H9 (cell line): ENCODE measurements at regions not wholly inside any gene's neighbourhood (a gene's known extent, or its start where the extent isn't known, plus 50 kb on each side); places are given as distances from the start of the nearest gene placed in this dataset.
"Not testable (repeated sequence)": the region's sequence is repeated elsewhere in the genome, so short reads cannot be mapped to it uniquely, and the experiment has no call there.

Experiments used
- DNase-seq: peaks from one replicate; pipeline ENCODE4 v3.0.0-alpha.2; 2017
- H2AFZ ChIP-seq: one replicate; pipeline ENCODE4 v1.6.1; 2013; ENCODE audit warnings: mild to moderate bottlenecking, low read length, control low read depth, moderate library complexity
- H2AK5ac ChIP-seq: 2 replicates; pipeline ENCODE4 v1.6.1; 2013; ENCODE audit warnings: low read length, control low read depth, mixed read lengths; ENCODE audit not compliant: insufficient read length
- H2BK120ac ChIP-seq: one replicate; pipeline ENCODE4 v1.6.1; 2013; ENCODE audit warnings: low read depth, mild to moderate bottlenecking, low read length, control low read depth, inconsistent platforms; ENCODE audit not compliant: poor library complexity, severe bottlenecking
- H2BK12ac ChIP-seq: 2 replicates; pipeline ENCODE4 v1.6.1; 2013; ENCODE audit warnings: low read length, control low read depth, mixed read lengths, low read depth; ENCODE audit not compliant: insufficient read length
- H2BK15ac ChIP-seq: 2 replicates; pipeline ENCODE4 v1.6.1; 2013; ENCODE audit warnings: low read depth, low read length, control low read depth
- H2BK20ac ChIP-seq: one replicate; pipeline ENCODE4 v1.6.1; 2013; ENCODE audit warnings: low read depth, mild to moderate bottlenecking, low read length, control low read depth, inconsistent platforms; ENCODE audit not compliant: poor library complexity, severe bottlenecking
- H2BK5ac ChIP-seq: 2 replicates; pipeline ENCODE4 v1.6.1; 2013; ENCODE audit warnings: low read length, control low read depth, mixed read lengths; ENCODE audit not compliant: insufficient read length
- H3K14ac ChIP-seq: 2 replicates; pipeline ENCODE4 v1.6.1; 2013; ENCODE audit warnings: low read length, control low read depth; ENCODE audit not compliant: insufficient read depth
- H3K18ac ChIP-seq: 2 replicates; pipeline ENCODE4 v1.6.1; 2013; ENCODE audit warnings: low read depth, mild to moderate bottlenecking, mixed read lengths, low read length, control low read depth; ENCODE audit not compliant: insufficient read length
- H3K23ac ChIP-seq: 2 replicates; pipeline ENCODE4 v1.6.1; 2013; ENCODE audit warnings: low read length, control low read depth, mixed read lengths, low read depth; ENCODE audit not compliant: insufficient read length
- H3K23me2 ChIP-seq: 2 replicates; pipeline ENCODE4 v1.6.1; 2013; ENCODE audit warnings: low read depth, mild to moderate bottlenecking, mixed read lengths, low read length, control low read depth; ENCODE audit not compliant: insufficient read length, poor library complexity, severe bottlenecking
- H3K27ac ChIP-seq: 2 replicates; pipeline ENCODE4 v1.5.1; 2013; ENCODE audit warnings: low read length, control low read depth, mixed read lengths, low read depth; ENCODE audit not compliant: insufficient read length
- H3K27me3 ChIP-seq: 2 replicates; pipeline ENCODE4 v1.6.1; 2013; ENCODE audit warnings: low read length, control low read depth, inconsistent platforms; ENCODE audit not compliant: insufficient read depth
- H3K4ac ChIP-seq: 2 replicates; pipeline ENCODE4 v1.6.1; 2013; ENCODE audit warnings: low read depth, mild to moderate bottlenecking, control low read depth, inconsistent platforms, low read length, moderate library complexity
- H3K4me1 ChIP-seq: 2 replicates; pipeline ENCODE4 v1.6.1; 2013; ENCODE audit warnings: low read length, control low read depth, inconsistent platforms; ENCODE audit not compliant: insufficient read depth
- H3K4me2 ChIP-seq: 2 replicates; pipeline ENCODE4 v1.6.1; 2013; ENCODE audit warnings: low read length, control low read depth, mixed read lengths; ENCODE audit not compliant: insufficient read length, insufficient read depth
- H3K56ac ChIP-seq: 2 replicates; pipeline ENCODE4 v1.6.1; 2013; ENCODE audit warnings: low read depth, mild to moderate bottlenecking, mixed read lengths, low read length, control low read depth; ENCODE audit not compliant: insufficient read length
- H3K79me1 ChIP-seq: 2 replicates; pipeline ENCODE4 v1.6.1; 2013; ENCODE audit warnings: low read depth, mild to moderate bottlenecking, moderate library complexity, low read length, control low read depth, inconsistent platforms; ENCODE audit not compliant: insufficient read depth, poor library complexity, severe bottlenecking
- H3K79me2 ChIP-seq: 2 replicates; pipeline ENCODE4 v1.6.1; 2013; ENCODE audit warnings: low read length, control low read depth, inconsistent platforms; ENCODE audit not compliant: insufficient read depth
- H3K9ac ChIP-seq: 2 replicates; pipeline ENCODE4 v1.6.1; 2013; ENCODE audit warnings: low read length, control low read depth, mixed read lengths; ENCODE audit not compliant: insufficient read length; ENCODE audit errors: extremely low read depth
- H3K9me3 ChIP-seq: one replicate; pipeline ENCODE4 v1.6.1; 2013; ENCODE audit warnings: low read depth, low read length, inconsistent platforms; ENCODE audit not compliant: control insufficient read depth
- H3T11ph ChIP-seq: one replicate; pipeline ENCODE4 v1.6.1; 2013; ENCODE audit warnings: mild to moderate bottlenecking, low read length, control low read depth, inconsistent platforms
- H4K20me1 ChIP-seq: one replicate; pipeline ENCODE4 v1.6.1; 2013; ENCODE audit not compliant: control insufficient read depth, insufficient read length, insufficient read depth
- H4K5ac ChIP-seq: 2 replicates; pipeline ENCODE4 v1.6.1; 2013; ENCODE audit warnings: low read depth, mild to moderate bottlenecking, mixed read lengths, low read length, control low read depth; ENCODE audit not compliant: insufficient read length
- H4K8ac ChIP-seq: replicated peaks from 2 replicates; pipeline ENCODE4 v1.6.1; 2013; ENCODE audit warnings: low read length, control low read depth, mixed read lengths, low read depth; ENCODE audit not compliant: insufficient read length
- H4K91ac ChIP-seq: 2 replicates; pipeline ENCODE4 v1.6.1; 2013; ENCODE audit warnings: low read depth, mild to moderate bottlenecking, moderate library complexity, mixed read lengths, low read length, control low read depth; ENCODE audit not compliant: insufficient read length
- H3K27ac Mint-ChIP-seq, 3 experiments: 2 replicates in 2 of 3; 3 replicates in 1 of 3; pipeline ENCODE4 v1.8.0; 2020 to 2021; ENCODE audit warnings: mixed read lengths in 3 of 3, mild to moderate bottlenecking in 1 of 3, moderate library complexity in 1 of 3
- H3K27me3 Mint-ChIP-seq: 2 replicates; pipeline ENCODE4 v1.8.0; 2021; ENCODE audit warnings: low read depth, mild to moderate bottlenecking, moderate library complexity, mixed read lengths
- H3K36me3 Mint-ChIP-seq, 3 experiments: 2 replicates in 2 of 3; 3 replicates in 1 of 3; pipeline ENCODE4 v1.8.0; 2020 to 2021; ENCODE audit warnings: low read depth in 3 of 3, mixed read lengths in 3 of 3; ENCODE audit not compliant: insufficient read depth in 1 of 3
- H3K4me1 Mint-ChIP-seq, 2 experiments: 2 replicates each; pipeline ENCODE4 v1.8.0; 2020; ENCODE audit warnings: mixed read lengths in 2 of 2
- H3K4me3 Mint-ChIP-seq, 2 experiments: 2 replicates in 1 of 2; 3 replicates in 1 of 2; pipeline ENCODE4 v1.8.0; 2020 to 2021; ENCODE audit warnings: mild to moderate bottlenecking in 2 of 2, mixed read lengths in 2 of 2, moderate library complexity in 1 of 2
- H3K9me3 Mint-ChIP-seq, 2 experiments: 2 replicates in 1 of 2; 3 replicates in 1 of 2; pipeline ENCODE4 v1.8.0; 2020; ENCODE audit warnings: mild to moderate bottlenecking in 2 of 2, mixed read lengths in 2 of 2, moderate library complexity in 1 of 2
- WGBS: extraction: QIAGEN DNeasy Blood & Tissue Kit; methylation state at CpG from one replicate; pipeline ENCODE4 v1.1.7; 2013; ENCODE audit warnings: missing lambda C conversion rate, low lambda C conversion rate, mixed read lengths; ENCODE audit not compliant: insufficient read length; ENCODE audit errors: extremely low coverage; 5-methylcytosine and 5-hydroxymethylcytosine counted together
- TF ChIP-seq, protein P1 (sequence below): fragments of 200-600 bp; sonication (generic); conservative IDR thresholded peaks from 3 replicates; pipeline ENCODE4 v1.8.0; 2021; ENCODE audit warnings: antibody characterized with exemption, mild to moderate bottlenecking

DNA sequence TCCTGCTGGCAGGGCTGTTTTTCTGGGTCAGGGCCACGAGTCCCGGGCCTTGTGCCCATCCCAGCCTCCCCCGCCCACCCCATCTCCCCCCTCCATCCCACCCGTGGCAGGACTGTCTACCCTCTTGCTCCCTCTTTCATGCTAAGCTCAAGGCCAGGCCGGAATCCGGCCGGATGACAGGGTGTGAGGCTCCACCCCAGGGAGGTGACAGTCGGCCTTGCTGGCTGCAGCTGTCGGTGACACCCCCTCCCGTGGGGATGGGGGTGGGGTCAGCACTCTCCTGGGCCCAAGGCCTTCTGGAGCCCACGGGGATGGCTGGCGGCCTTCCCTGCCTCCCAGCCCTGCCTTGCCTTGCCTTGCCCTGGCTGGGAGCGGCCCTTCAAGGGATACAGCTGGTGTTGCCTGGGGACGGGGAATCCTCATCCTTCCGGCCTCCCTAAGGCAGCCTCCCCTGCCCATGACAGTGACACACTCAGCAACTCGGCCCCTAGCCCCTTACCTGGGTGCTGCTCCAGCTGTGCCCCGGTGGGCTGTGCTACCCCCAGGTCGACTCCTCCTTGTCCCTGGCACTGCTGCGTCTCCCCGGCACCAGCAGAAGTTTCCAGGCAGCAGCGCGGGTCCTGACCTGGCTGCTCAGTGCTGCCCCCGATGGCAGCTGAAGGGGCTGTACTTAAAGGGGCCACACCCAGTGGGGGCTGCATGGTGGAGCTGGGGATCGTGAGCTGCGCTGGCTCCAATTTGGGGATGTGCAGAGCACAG is 303.9 kb downstream of the CCDC74A start:
- H2BK20ac ChIP-seq, H2BK15ac ChIP-seq, H2BK120ac ChIP-seq, H3T11ph ChIP-seq, H3K9ac ChIP-seq, H3K23ac ChIP-seq, H3K9me3 ChIP-seq, H3K27me3 ChIP-seq, H3K56ac ChIP-seq, H3K4me2 ChIP-seq, H3K23me2 ChIP-seq, H2AFZ ChIP-seq, H3K18ac ChIP-seq, H3K4ac ChIP-seq, H2BK12ac ChIP-seq, H4K5ac ChIP-seq, H4K8ac ChIP-seq, H3K27ac Mint-ChIP-seq, H3K27ac ChIP-seq, H3K27me3 Mint-ChIP-seq, H3K4me1 ChIP-seq, H3K79me2 ChIP-seq, H3K36me3 Mint-ChIP-seq, H3K4me1 Mint-ChIP-seq, H2BK5ac ChIP-seq, H3K79me1 ChIP-seq, H3K9me3 Mint-ChIP-seq, H2AK5ac ChIP-seq, H3K4me3 Mint-ChIP-seq, H3K14ac ChIP-seq, H4K20me1 ChIP-seq, H4K91ac ChIP-seq: not testable (repeated sequence)
- no CpG with 5 or more reads among the region's 25 CpGs for WGBS
- peak; percentile 79 for DNase-seq
- TF ChIP-seq, protein P1, sequence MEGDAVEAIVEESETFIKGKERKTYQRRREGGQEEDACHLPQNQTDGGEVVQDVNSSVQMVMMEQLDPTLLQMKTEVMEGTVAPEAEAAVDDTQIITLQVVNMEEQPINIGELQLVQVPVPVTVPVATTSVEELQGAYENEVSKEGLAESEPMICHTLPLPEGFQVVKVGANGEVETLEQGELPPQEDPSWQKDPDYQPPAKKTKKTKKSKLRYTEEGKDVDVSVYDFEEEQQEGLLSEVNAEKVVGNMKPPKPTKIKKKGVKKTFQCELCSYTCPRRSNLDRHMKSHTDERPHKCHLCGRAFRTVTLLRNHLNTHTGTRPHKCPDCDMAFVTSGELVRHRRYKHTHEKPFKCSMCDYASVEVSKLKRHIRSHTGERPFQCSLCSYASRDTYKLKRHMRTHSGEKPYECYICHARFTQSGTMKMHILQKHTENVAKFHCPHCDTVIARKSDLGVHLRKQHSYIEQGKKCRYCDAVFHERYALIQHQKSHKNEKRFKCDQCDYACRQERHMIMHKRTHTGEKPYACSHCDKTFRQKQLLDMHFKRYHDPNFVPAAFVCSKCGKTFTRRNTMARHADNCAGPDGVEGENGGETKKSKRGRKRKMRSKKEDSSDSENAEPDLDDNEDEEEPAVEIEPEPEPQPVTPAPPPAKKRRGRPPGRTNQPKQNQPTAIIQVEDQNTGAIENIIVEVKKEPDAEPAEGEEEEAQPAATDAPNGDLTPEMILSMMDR, result peak; percentile 70

DNA sequence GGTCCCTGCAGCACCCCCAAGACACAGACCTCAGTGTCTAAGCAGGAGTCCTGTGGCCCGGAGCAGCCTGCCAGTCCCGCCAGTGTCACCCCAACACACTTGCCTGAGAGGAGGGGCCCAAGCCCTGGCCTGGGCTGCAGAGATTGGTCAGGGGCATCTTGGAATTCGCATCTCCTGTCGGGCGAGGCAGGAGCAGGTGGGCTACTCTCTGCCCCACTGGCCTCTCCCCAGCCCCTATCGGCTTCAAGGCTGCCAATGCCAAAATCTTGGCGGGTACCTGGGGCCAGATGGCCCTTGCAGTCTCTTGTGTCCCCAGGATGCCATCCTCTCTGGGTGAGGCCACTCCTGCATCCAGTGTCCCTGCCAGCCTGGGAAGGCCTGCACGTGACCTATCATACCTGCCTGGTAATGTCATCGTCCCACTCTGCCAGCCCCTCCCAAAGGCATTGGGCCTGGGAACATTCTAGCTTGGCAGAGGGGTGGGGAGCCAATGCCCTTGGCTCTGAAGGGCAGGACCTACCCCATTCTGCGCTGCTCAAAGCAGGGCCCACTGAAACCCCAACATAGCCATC is 304.6 kb downstream of the CCDC74A start:
- H4K5ac ChIP-seq, H3K79me1 ChIP-seq, H3K4me3 Mint-ChIP-seq: not testable (repeated sequence)

More for the DNA sequence above, 304.6 kb downstream of the CCDC74A start:
- H2BK20ac ChIP-seq, H3K23ac ChIP-seq, H2BK12ac ChIP-seq, H3T11ph ChIP-seq, H2AK5ac ChIP-seq, H3K18ac ChIP-seq, H4K20me1 ChIP-seq, H3K4ac ChIP-seq, H2BK5ac ChIP-seq, H2BK120ac ChIP-seq, H3K27ac Mint-ChIP-seq, H3K9me3 ChIP-seq, H3K27me3 Mint-ChIP-seq, H3K9ac ChIP-seq, H3K56ac ChIP-seq, H3K27ac ChIP-seq, H4K91ac ChIP-seq, H3K4me1 ChIP-seq, H3K9me3 Mint-ChIP-seq, H3K14ac ChIP-seq, H3K23me2 ChIP-seq, H4K8ac ChIP-seq, H3K4me1 Mint-ChIP-seq, H3K4me2 ChIP-seq, H3K27me3 ChIP-seq, H3K79me2 ChIP-seq, H2BK15ac ChIP-seq, H3K36me3 Mint-ChIP-seq, DNase-seq, H2AFZ ChIP-seq: not testable (repeated sequence)
- no CpG with 5 or more reads among the region's 10 CpGs for WGBS
